Central memory CD8-positive, alpha-beta T cell (primary cell): ENCODE measurements at regions not wholly inside any gene's neighbourhood (a gene's known extent, or its start where the extent isn't known, plus 50 kb on each side); places are given as distances from the start of the nearest gene placed in this dataset.
"Not testable (repeated sequence)": the region's sequence is repeated elsewhere in the genome, so short reads cannot be mapped to it uniquely, and the experiment has no call there.

Experiments
- ATAC-seq: fragments of 150-1000 bp; cut with Tn5 transposase; replicated peaks from 2 replicates; pipeline ENCODE4 v1.10.0; 2022; ENCODE audit warnings: mild to moderate bottlenecking, moderate FRiP score, moderate number of reproducible peaks; ENCODE audit not compliant: poor library complexity, severe bottlenecking; ENCODE audit errors: extremely low read depth
- DNase-seq, 2 donors: peaks; one replicate each; pipeline ENCODE4 v3.0.0; 2021; ENCODE audit warnings: low spot score in 2 of 2
- H3K27ac Mint-ChIP-seq: one replicate; pipeline ENCODE4 v1.8.0; 2022; ENCODE audit warnings: low read depth, mild to moderate bottlenecking, moderate library complexity, mixed read lengths
- H3K27me3 Mint-ChIP-seq: one replicate; pipeline ENCODE4 v1.8.0; 2022; ENCODE audit warnings: mixed read lengths
- H3K36me3 Mint-ChIP-seq: one replicate; pipeline ENCODE4 v1.8.0; 2022; ENCODE audit warnings: mild to moderate bottlenecking, moderate library complexity, mixed read lengths; ENCODE audit not compliant: insufficient read depth
- H3K4me1 Mint-ChIP-seq: one replicate; pipeline ENCODE4 v1.8.0; 2022; ENCODE audit warnings: mixed read lengths
- H3K4me3 Mint-ChIP-seq: one replicate; pipeline ENCODE4 v1.8.0; 2022; ENCODE audit warnings: mild to moderate bottlenecking, moderate library complexity, mixed read lengths
- H3K9me3 Mint-ChIP-seq: one replicate; pipeline ENCODE4 v1.8.0; 2022; ENCODE audit warnings: mixed read lengths

DNA sequence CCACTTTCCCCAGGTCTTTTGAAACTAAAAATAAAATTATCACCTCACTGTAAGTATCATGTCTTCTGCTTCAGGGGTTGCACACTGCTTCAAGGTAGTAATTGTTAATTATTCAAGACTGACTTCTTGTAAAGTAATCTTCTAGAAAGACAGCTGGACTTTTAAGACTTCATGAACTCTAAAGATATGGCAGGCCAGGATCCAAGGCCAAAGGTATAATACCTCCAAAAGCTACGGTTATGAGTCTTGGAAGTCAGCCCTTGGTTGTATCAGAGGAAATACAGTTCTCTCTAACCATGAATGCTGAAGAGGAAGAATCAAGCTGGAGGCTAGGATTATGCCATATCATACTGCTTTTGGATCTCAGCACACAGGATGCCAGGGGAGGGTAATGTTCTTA lies 1346.8 kb upstream of the GJE1 start:
- Mint-ChIP-seq H3K27ac (no peak overlapping the region), H3K9me3 (no peaks in the 10 kb centered on the region)

DNA sequence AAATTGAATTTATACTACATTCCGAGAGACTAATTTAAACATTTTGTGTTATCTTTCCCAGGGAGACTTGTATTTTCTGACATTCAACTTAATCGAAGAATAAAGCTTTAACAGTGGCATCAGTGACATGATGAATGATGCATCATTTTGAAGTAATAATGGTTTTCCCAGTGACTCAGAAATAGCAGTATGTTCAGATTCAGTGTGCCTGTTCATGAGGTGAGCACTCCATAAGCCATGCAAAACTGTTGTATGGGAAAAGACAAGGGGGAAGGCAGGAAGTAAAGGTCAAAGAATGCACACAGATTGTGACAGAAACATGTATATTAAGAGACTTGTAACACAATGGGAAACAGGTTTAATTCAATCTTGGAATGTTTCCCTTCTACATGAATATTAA lies 1348.2 kb upstream of the GJE1 start:
- ATAC-seq (no peak), DNase-seq (no peak)
- no peak overlapping the region for H3K4me3 Mint-ChIP-seq
- H3K27me3 Mint-ChIP-seq: no peaks in the 10 kb centered on the region
- H3K27ac Mint-ChIP-seq: no peak overlapping the region
- H3K36me3 Mint-ChIP-seq: no peaks in the 10 kb centered on the region
- H3K4me1 Mint-ChIP-seq: no peaks in the 10 kb centered on the region
- H3K9me3 Mint-ChIP-seq: no peaks in the 10 kb centered on the region

More for the DNA sequence above, 1346.8 kb upstream of the GJE1 start:
- H3K36me3 Mint-ChIP-seq: no peaks in the 10 kb centered on the region
- H3K4me3 Mint-ChIP-seq: no peak overlapping the region
- no peak for ATAC-seq
- H3K27me3 Mint-ChIP-seq: no peaks in the 10 kb centered on the region
- DNase-seq: no peak
- H3K4me1 Mint-ChIP-seq: no peaks in the 10 kb centered on the region

DNA sequence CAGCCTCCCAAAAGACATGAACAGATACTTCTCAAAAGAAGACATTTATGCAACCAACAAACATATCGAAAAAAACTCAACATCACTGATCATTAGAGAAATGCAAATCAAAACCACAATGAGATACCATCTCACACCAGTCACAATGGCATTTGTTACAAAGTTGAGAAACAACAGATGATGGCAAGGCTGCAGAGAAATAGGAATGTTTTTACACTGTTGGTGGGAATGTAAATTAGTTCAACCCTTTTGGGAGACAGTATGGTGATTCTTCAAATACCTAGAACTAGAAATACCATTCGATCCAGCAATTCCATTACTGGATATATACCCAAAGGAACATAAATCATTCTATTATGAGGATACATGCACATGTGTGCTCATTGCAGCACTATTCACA lies 1349.2 kb upstream of the GJE1 start:
- not testable (repeated sequence) for H3K27ac Mint-ChIP-seq, ATAC-seq, H3K4me1 Mint-ChIP-seq

GRCh38 chr6:140782941-140783340 lies 1349.8 kb upstream of the GJE1 start:
- Mint-ChIP-seq H3K4me3 (no peak overlapping the region), H3K9me3 (no peaks in the 10 kb centered on the region), H3K27me3 (no peaks in the 10 kb centered on the region), H3K4me1 (no peaks in the 10 kb centered on the region), H3K27ac (no peak overlapping the region), H3K36me3 (no peaks in the 10 kb centered on the region)
- ATAC-seq: no peak
- DNase-seq: no peak

More for the DNA sequence above, 1349.2 kb upstream of the GJE1 start:
- DNase-seq, H3K9me3 Mint-ChIP-seq, H3K27me3 Mint-ChIP-seq, H3K36me3 Mint-ChIP-seq, H3K4me3 Mint-ChIP-seq: not testable (repeated sequence)

- Mint-ChIP-seq H3K4me1 (no peaks in the 10 kb centered on the region), H3K36me3 (no peaks in the 10 kb centered on the region), H3K27ac (no peak overlapping the region), H3K4me3 (no peak overlapping the region), H3K9me3 (no peaks in the 10 kb centered on the region), H3K27me3 (no peaks in the 10 kb centered on the region)
- no peak for DNase-seq
- ATAC-seq: peak; percentile 32
Observed at GRCh38 chr6:140779991-140780596, 1352.6 kb upstream of the GJE1 start.

GRCh38 chr6:140779341-140779740 lies 1353.4 kb upstream of the GJE1 start:
- no peak for ATAC-seq
- Mint-ChIP-seq H3K9me3 (no peaks in the 10 kb centered on the region), H3K27me3 (no peaks in the 10 kb centered on the region), H3K4me3 (no peak overlapping the region), H3K4me1 (no peaks in the 10 kb centered on the region), H3K27ac (no peak overlapping the region), H3K36me3 (no peaks in the 10 kb centered on the region)
- no peak for DNase-seq

DNA sequence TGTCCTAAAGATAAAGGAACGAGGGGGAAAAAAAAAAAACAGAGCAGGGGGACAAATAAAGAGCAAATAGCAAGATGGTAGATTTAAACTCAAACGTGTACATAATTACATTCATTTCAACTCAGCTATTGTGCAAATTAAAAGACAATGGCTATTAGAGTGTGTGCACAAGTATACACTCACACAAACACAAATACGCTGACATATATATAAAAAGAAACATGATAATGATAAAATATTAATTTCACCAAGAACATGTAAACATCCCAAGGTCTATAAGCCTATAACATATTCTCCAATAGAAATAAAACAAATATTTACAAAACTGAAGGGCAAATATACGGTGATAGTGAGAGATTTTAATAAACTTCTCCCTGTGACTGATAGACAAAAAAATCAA lies 1354.9 kb upstream of the GJE1 start:
- Mint-ChIP-seq H3K36me3 (no peaks in the 10 kb centered on the region), H3K4me1 (no peaks in the 10 kb centered on the region), H3K27me3 (no peaks in the 10 kb centered on the region), H3K9me3 (no peaks in the 10 kb centered on the region), H3K4me3 (no peak overlapping the region), H3K27ac (no peak overlapping the region)
- DNase-seq (no peak), ATAC-seq (no peak)

GRCh38 chr6:140775061-140775460 lies 1357.7 kb upstream of the GJE1 start:
- Mint-ChIP-seq H3K27me3 (no peaks in the 10 kb centered on the region), H3K4me3 (no peak overlapping the region), H3K9me3 (no peaks in the 10 kb centered on the region), H3K4me1 (no peaks in the 10 kb centered on the region), H3K36me3 (peaks cover 1% of the 10 kb centered on the region), H3K27ac (no peak overlapping the region)
- ATAC-seq (no peak), DNase-seq (no peak)

GRCh38 chr6:140774080-140774505 lies 1358.6 kb upstream of the GJE1 start:
- DNase-seq (no peak), ATAC-seq (no peak)
- Mint-ChIP-seq H3K36me3 (peaks cover 1% of the 10 kb centered on the region), H3K4me3 (no peak overlapping the region), H3K27me3 (no peaks in the 10 kb centered on the region), H3K4me1 (no peaks in the 10 kb centered on the region), H3K9me3 (no peaks in the 10 kb centered on the region), H3K27ac (no peak overlapping the region)

DNA sequence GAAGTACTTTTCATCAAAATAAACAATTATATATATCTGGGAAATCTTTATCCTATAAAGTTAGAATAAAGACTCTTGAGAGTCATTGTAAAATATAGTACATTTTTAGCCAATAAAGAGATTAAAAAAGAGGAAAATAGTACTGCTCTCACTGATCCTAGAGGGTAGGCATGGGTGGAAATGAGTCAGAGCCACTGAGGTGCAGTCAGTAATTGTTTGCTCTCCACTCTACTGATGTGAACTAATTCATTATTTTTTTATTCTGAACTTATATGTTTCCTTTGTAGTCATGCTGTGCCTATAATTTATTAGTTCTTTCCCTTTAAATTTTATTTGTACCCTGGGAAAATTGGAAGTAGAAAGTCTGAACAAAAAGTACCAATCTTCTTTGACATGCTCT lies 1359.4 kb upstream of the GJE1 start:
- Mint-ChIP-seq H3K36me3 (peaks cover 1% of the 10 kb centered on the region), H3K4me3 (no peak overlapping the region), H3K27me3 (no peaks in the 10 kb centered on the region), H3K4me1 (no peaks in the 10 kb centered on the region), H3K27ac (no peak overlapping the region), H3K9me3 (no peaks in the 10 kb centered on the region)
- DNase-seq (no peak), ATAC-seq (no peak)

GRCh38 chr6:140772576-140772975 lies 1360.1 kb upstream of the GJE1 start:
- Mint-ChIP-seq H3K27me3 (no peaks in the 10 kb centered on the region), H3K27ac (no peak overlapping the region), H3K36me3 (peaks cover 1% of the 10 kb centered on the region), H3K9me3 (no peaks in the 10 kb centered on the region), H3K4me1 (no peaks in the 10 kb centered on the region), H3K4me3 (no peak overlapping the region)
- no peak for DNase-seq
- no peak for ATAC-seq

DNA sequence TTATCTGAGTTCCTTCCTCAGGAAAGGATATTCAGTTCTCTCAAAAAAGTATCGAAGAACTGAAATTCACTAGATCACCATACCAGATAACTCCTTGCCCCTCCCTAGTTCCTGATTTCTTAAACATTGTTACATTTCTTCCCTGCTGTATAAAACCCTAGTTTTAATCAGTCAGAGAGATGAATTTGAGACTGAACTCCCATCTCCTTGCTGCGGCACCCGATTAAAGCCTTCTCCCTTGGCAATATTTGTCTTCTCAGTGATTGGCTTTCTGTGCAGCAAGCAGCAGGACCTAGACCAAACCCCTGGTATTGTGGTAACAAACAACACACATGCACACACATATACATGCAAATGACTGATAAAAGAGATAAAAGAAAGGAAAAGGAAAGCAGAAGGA lies 1364.6 kb upstream of the GJE1 start:
- H3K36me3 Mint-ChIP-seq: peaks cover 1% of the 10 kb centered on the region

GRCh38 chr6:140766999-140767398 lies 1365.7 kb upstream of the GJE1 start:
- no peak for DNase-seq
- no peak for ATAC-seq
- H3K27ac Mint-ChIP-seq: no peak overlapping the region
- no peaks in the 10 kb centered on the region for H3K27me3 Mint-ChIP-seq
- no peaks in the 10 kb centered on the region for H3K9me3 Mint-ChIP-seq
- H3K36me3 Mint-ChIP-seq: peaks cover 1% of the 10 kb centered on the region
- H3K4me3 Mint-ChIP-seq: no peak overlapping the region
- H3K4me1 Mint-ChIP-seq: no peaks in the 10 kb centered on the region

More for the DNA sequence above, 1364.6 kb upstream of the GJE1 start:
- Mint-ChIP-seq H3K9me3 (no peaks in the 10 kb centered on the region), H3K4me1 (no peaks in the 10 kb centered on the region), H3K27me3 (no peaks in the 10 kb centered on the region), H3K27ac (no peak overlapping the region), H3K4me3 (no peak overlapping the region)
- DNase-seq (no peak), ATAC-seq (no peak)
